HG02678 (cell line): ENCODE measurements at regions not wholly inside any gene's neighbourhood (a gene's known extent, or its start where the extent isn't known, plus 50 kb on each side); places are given as distances from the start of the nearest gene placed in this dataset.
"Not testable (repeated sequence)": the region's sequence is repeated elsewhere in the genome, so short reads cannot be mapped to it uniquely, and the experiment has no call there.

Experiments used
- ATAC-seq: cut with Tn5 transposase; IDR thresholded peaks from one replicate; pipeline ENCODE4 v1.9.1; 2021; ENCODE audit warnings: mild to moderate bottlenecking, moderate library complexity; ENCODE audit not compliant: unreplicated experiment

- ATAC-seq: no peak
Measured at GRCh38 chr16:52113533-52114183, 433.3 kb downstream of the TOX3 start.

GRCh38 chr16:52104993-52105392 is 441.9 kb downstream of the TOX3 start:
- ATAC-seq: not testable (repeated sequence)

- ATAC-seq: no peak
Measured at GRCh38 chr16:52103791-52104190, 443.2 kb downstream of the TOX3 start.

- ATAC-seq: no peak
Measured at GRCh38 chr16:52101246-52101645, 445.7 kb downstream of the TOX3 start.

- no peak for ATAC-seq
Measured at GRCh38 chr16:52099382-52099781, 447.6 kb downstream of the TOX3 start.

GRCh38 chr16:52095471-52095870 is 451.5 kb downstream of the TOX3 start:
- ATAC-seq: no peak

GRCh38 chr16:52092126-52092525 is 454.8 kb downstream of the TOX3 start:
- no peak for ATAC-seq

- no peak for ATAC-seq
Measured at GRCh38 chr16:52090080-52090479, 456.9 kb downstream of the TOX3 start.

- no peak for ATAC-seq
Measured at GRCh38 chr16:52089476-52089875, 457.5 kb downstream of the TOX3 start.

- no peak for ATAC-seq
Measured at GRCh38 chr16:52086901-52087300, 460.0 kb downstream of the TOX3 start.

GRCh38 chr16:52078716-52079655 is 468.0 kb downstream of the TOX3 start:
- ATAC-seq: no peak

- no peak for ATAC-seq
Measured at GRCh38 chr16:52077607-52078006, 469.3 kb downstream of the TOX3 start.

GRCh38 chr16:52076801-52077201 is 470.1 kb downstream of the TOX3 start:
- ATAC-seq: no peak

- no peak for ATAC-seq
Measured at GRCh38 chr16:52076332-52076731, 470.6 kb downstream of the TOX3 start.

- no peak for ATAC-seq
Measured at GRCh38 chr16:52074133-52074532, 472.8 kb downstream of the TOX3 start.

- no peak for ATAC-seq
Measured at GRCh38 chr16:52073024-52073423, 473.9 kb downstream of the TOX3 start.

- ATAC-seq: no peak
Measured at GRCh38 chr16:52071101-52071500, 475.8 kb downstream of the TOX3 start.

GRCh38 chr16:52070341-52071057 is 476.4 kb downstream of the TOX3 start:
- no peak for ATAC-seq

- no peak for ATAC-seq
Measured at GRCh38 chr16:52069866-52070265, 477.1 kb downstream of the TOX3 start.

GRCh38 chr16:52068447-52069074 is 478.4 kb downstream of the TOX3 start:
- no peak for ATAC-seq

GRCh38 chr16:52066962-52067361 is 480.0 kb downstream of the TOX3 start:
- no peak for ATAC-seq
